ENCODE measurements at regions not wholly inside any gene's neighbourhood (a gene's known extent, or its start where the extent isn't known, plus 50 kb on each side); places are given as distances from the start of the nearest gene placed in this dataset.

- CTCF ChIA-PET: interaction anchor here (0.6 to 1.0 kb wide), 2 partner anchors 15 to 247 kb away, joined by 3 read pairs; no protein-coding TSS in a partner anchor
- no peak for DNase-seq
- no peaks in the 10 kb centered on the region for H3K79me2 ChIP-seq (ENCODE audit: insufficient read depth)
These were observed 93.0 kb downstream of the ZXDA start for GRCh38 chrX:57817302-57817701.

More at GRCh38 chrX:57817302-57817701, 93.0 kb downstream of the ZXDA start:
- Histone ChIP-seq H4K20me1 (ENCODE audit: insufficient read depth) (no peaks in the 10 kb centered on the region), H3K9me3 (no peaks in the 10 kb centered on the region), H3K27me3 (ENCODE audit: insufficient read depth) (no peaks in the 10 kb centered on the region; the same call in 1 of the 2 replicates), H3K4me1 (ENCODE audit: control insufficient read depth in 1 of 2, insufficient read depth in 2 of 2, low read depth in 1 of 2, low read length in 1 of 2) (no peaks in the 10 kb centered on the region; a peak in 1 of 4 replicates), H3K36me3 (replicated peaks in 1 of 2; ENCODE audit: control insufficient read depth in 1 of 2, insufficient read depth in 2 of 2, low read length in 1 of 2) (no peaks in the 10 kb centered on the region), H3K27ac (ENCODE audit: low read depth in 2 of 2, low read length in 1 of 2) (no peak overlapping the region), H3K9ac (no peak overlapping the region), H3K4me2 (no peak overlapping the region), H3F3A (replicated peaks; ENCODE audit: insufficient read depth) (no peaks in the 10 kb centered on the region), H3K4me3 (ENCODE audit: low read depth in 2 of 2, low read length in 1 of 2) (no peak overlapping the region), H3K9me2 (no peaks in the 10 kb centered on the region), H2AFZ (ENCODE audit: low read depth) (no peak overlapping the region)
- POLR2A ChIA-PET: no interaction called here
- 0% methylated on average over 2 of the region's 2 CpGs for WGBS (ENCODE audit: low lambda C conversion rate)
- TF ChIP-seq SMC3 (IDR thresholded peaks at IDR 0.05; ENCODE audit: low read depth, low read length): peak; percentile 35
- TF ChIP-seq SIN3A (IDR thresholded peaks at IDR 0.05; ENCODE audit: borderline replicate concordance, low read depth, low read length): no peak
- TF ChIP-seq CTCF (IDR thresholded peaks at IDR 0.05): peak; percentile 63
- TF ChIP-seq RAD21 (IDR thresholded peaks at IDR 0.05; ENCODE audit: low read length): peak; percentile 38
- no peak for TF ChIP-seq EP300 (IDR thresholded peaks at IDR 0.05; ENCODE audit: borderline replicate concordance in 1 of 2, low read depth in 1 of 2, low read length in 1 of 2)
- no peak for TF ChIP-seq IRF3 (IDR thresholded peaks at IDR 0.05; ENCODE audit: low read depth, low read length)
- TF ChIP-seq EZH2phosphoT487 (IDR thresholded peaks at IDR 0.05; ENCODE audit: borderline replicate concordance, low read depth): no peak
- no peak for TF ChIP-seq GATA2 (CRISPR knock-in tag; IDR thresholded peaks at IDR 0.05)
- no peak for TF ChIP-seq REST (IDR thresholded peaks at IDR 0.05; ENCODE audit: low read depth, low read length)
- TF ChIP-seq USF1 (IDR thresholded peaks at IDR 0.05; ENCODE audit: borderline replicate concordance, low read depth): no peak
- no peak for TF ChIP-seq POLR2AphosphoS5 (IDR thresholded peaks at IDR 0.05; ENCODE audit: low read depth, low read length)
- no peak for TF ChIP-seq YY1 (IDR thresholded peaks at IDR 0.05; ENCODE audit: low read depth)
- TF ChIP-seq MEF2A (IDR thresholded peaks at IDR 0.05; ENCODE audit: borderline replicate concordance, low read depth): no peak
- TF ChIP-seq RFX5 (IDR thresholded peaks at IDR 0.05; ENCODE audit: low read length): no peak
- no peak for TF ChIP-seq ELF1 (IDR thresholded peaks at IDR 0.05)
